Kasumi-1 (cell line): ENCODE measurements at regions not wholly inside any gene's neighbourhood (a gene's known extent, or its start where the extent isn't known, plus 50 kb on each side); places are given as distances from the start of the nearest gene placed in this dataset.
A peak's percentile ranks its signal among the peaks of the same experiment; 100 is the strongest.

Experiments
- DNase-seq, 2 experiments: peaks; one replicate each; lab custom pipeline; 2025; lab: John Stamatoyannopoulos, UW

- DNase-seq, result peak; percentile 10 to 31
Observed at GRCh38 chr3:68306571-68306970, 625.8 kb downstream of the TAFA4 start.

- DNase-seq, result no peak
Observed at GRCh38 chr3:68295457-68295856, 636.9 kb downstream of the TAFA4 start.

- DNase-seq, result no peak
Observed at GRCh38 chr3:68290333-68290732, 635.9 kb upstream of the SUCLG2 start.

- no peak for DNase-seq
Observed at GRCh38 chr3:68288085-68288484, 633.7 kb upstream of the SUCLG2 start.

- DNase-seq, result no peak
Observed at GRCh38 chr3:68287101-68287500, 632.7 kb upstream of the SUCLG2 start.

GRCh38 chr3:68274286-68274685, 619.9 kb upstream of the SUCLG2 start:
- DNase-seq, result no peak

GRCh38 chr3:68271145-68271544, 616.7 kb upstream of the SUCLG2 start:
- DNase-seq, result no peak

- DNase-seq, result peak; percentile 0 to 17
Observed at GRCh38 chr3:68256635-68257223, 602.3 kb upstream of the SUCLG2 start.

- DNase-seq, result no peak
Observed at GRCh38 chr3:68249265-68249664, 594.9 kb upstream of the SUCLG2 start.

- DNase-seq, result no peak
Observed at GRCh38 chr3:68242606-68243005, 588.2 kb upstream of the SUCLG2 start.

GRCh38 chr3:68239542-68239941, 585.1 kb upstream of the SUCLG2 start:
- DNase-seq, result no peak

- DNase-seq, result no peak
Observed at GRCh38 chr3:68234076-68234780, 579.8 kb upstream of the SUCLG2 start.

- no peak for DNase-seq
Observed at GRCh38 chr3:68228856-68229255, 574.4 kb upstream of the SUCLG2 start.

- DNase-seq, result no peak
Observed at GRCh38 chr3:68220832-68221231, 566.4 kb upstream of the SUCLG2 start.

GRCh38 chr3:68211637-68212036, 557.2 kb upstream of the SUCLG2 start:
- no peak for DNase-seq

GRCh38 chr3:68210635-68211034, 556.2 kb upstream of the SUCLG2 start:
- DNase-seq, result no peak

- no peak for DNase-seq
Observed at GRCh38 chr3:68207327-68207726, 552.9 kb upstream of the SUCLG2 start.

GRCh38 chr3:68206524-68207117, 552.2 kb upstream of the SUCLG2 start:
- DNase-seq, result peak in 1 of 2 experiments; percentile 7

- DNase-seq, result no peak
Observed at GRCh38 chr3:68186733-68187132, 532.3 kb upstream of the SUCLG2 start.

- no peak for DNase-seq
Observed at GRCh38 chr3:68176600-68176999, 522.2 kb upstream of the SUCLG2 start.

- no peak for DNase-seq
Observed at GRCh38 chr3:68173012-68173634, 518.7 kb upstream of the SUCLG2 start.

GRCh38 chr3:68172039-68172438, 517.6 kb upstream of the SUCLG2 start:
- no peak for DNase-seq

- no peak for DNase-seq
Observed at GRCh38 chr3:68163968-68164367, 509.6 kb upstream of the SUCLG2 start.
